PC-3 (cell line): ENCODE measurements at regions not wholly inside any gene's neighbourhood (a gene's known extent, or its start where the extent isn't known, plus 50 kb on each side); places are given as distances from the start of the nearest gene placed in this dataset.

Experiments used
- ATAC-seq: fragments of 200-7000 bp; cut with Tn5 transposase; 2 replicates; pipeline ENCODE4 v1.9.1; 2020; ENCODE audit warnings: mild to moderate bottlenecking, moderate library complexity
- BruUV-seq: library from RNA; stranded (reverse); fragments of 400-500 nt; replicated peaks from 2 replicates; lab custom pipeline; 2021; lab: Mats Ljungman, UMichigan
- CTCF ChIA-PET: fragments of 300-600 bp; sonication (Branson Sonifier 250); formaldehyde crosslinking; loops from one replicate; lab custom pipeline; 2022; ENCODE audit warnings: antibody characterized with exemption; lab: Charles Lee
- POLR2A ChIA-PET: fragments of 300-600 bp; sonication (Branson Sonifier 250); formaldehyde crosslinking; loops from one replicate; lab custom pipeline; 2022; ENCODE audit warnings: antibody characterized with exemption; ENCODE audit not compliant: unreplicated experiment; lab: Charles Lee
- DNase-seq: peaks from one replicate; pipeline ENCODE4 v3.0.0-alpha.2; 2015
- H2AFZ ChIP-seq: fragments of 300-600 bp; sonication (generic); 2 replicates; pipeline ENCODE4 v1.6.0; 2016; ENCODE audit warnings: antibody characterized with exemption, low read length
- H3F3A ChIP-seq: fragments of 300-600 bp; sonication (generic); one replicate; pipeline ENCODE4 v1.6.0; 2017; ENCODE audit warnings: antibody characterized with exemption, low read length, control low read depth, mild to moderate bottlenecking; ENCODE audit not compliant: unreplicated experiment
- H3K27ac ChIP-seq: fragments of 300-600 bp; sonication (generic); 2 replicates; pipeline ENCODE4 v1.5.1; 2016; ENCODE audit warnings: mild to moderate bottlenecking, low read length
- H3K27me3 ChIP-seq: fragments of 300-600 bp; sonication (generic); 2 replicates; pipeline ENCODE4 v1.6.1; 2016; ENCODE audit warnings: low read length, mixed read lengths
- H3K36me3 ChIP-seq: fragments of 300-600 bp; sonication (generic); 2 replicates; pipeline ENCODE4 v1.6.1; 2016; ENCODE audit warnings: low read depth, mixed run types, low read length, mixed read lengths
- H3K4me1 ChIP-seq: fragments of 300-600 bp; sonication (generic); 2 replicates; pipeline ENCODE4 v1.5.1; 2016; ENCODE audit warnings: low read length; ENCODE audit not compliant: insufficient read depth
- H3K4me2 ChIP-seq: fragments of 300-600 bp; sonication (generic); 2 replicates; pipeline ENCODE4 v1.6.0; 2016; ENCODE audit warnings: low read length
- H3K4me3 ChIP-seq: fragments of 300-600 bp; sonication (generic); 2 replicates; pipeline ENCODE4 v1.5.1; 2016; ENCODE audit warnings: mild to moderate bottlenecking, low read length, mixed read lengths
- H3K79me2 ChIP-seq: fragments of 300-600 bp; sonication (generic); 2 replicates; pipeline ENCODE4 v1.6.1; 2017; ENCODE audit warnings: low read length, mixed read lengths
- H3K9ac ChIP-seq: fragments of 300-600 bp; sonication (generic); 2 replicates; pipeline ENCODE4 v1.6.0; 2016; ENCODE audit warnings: mild to moderate bottlenecking, low read length
- H3K9me2 ChIP-seq: fragments of 300-600 bp; sonication (generic); replicated peaks from 2 replicates; pipeline ENCODE4 v1.6.1; 2016; ENCODE audit warnings: mixed run types, low read length, mixed read lengths
- H3K9me3 ChIP-seq: fragments of 300-600 bp; sonication (generic); 2 replicates; pipeline ENCODE4 v1.6.1; 2016; ENCODE audit warnings: low read length, mixed read lengths
- H4K20me1 ChIP-seq: fragments of 300-600 bp; sonication (generic); 2 replicates; pipeline ENCODE4 v1.6.1; 2016; ENCODE audit warnings: low read length, mixed read lengths
- CTCF ChIP-seq: fragments of 300-600 bp; sonication (generic); conservative IDR thresholded peaks from 2 replicates; pipeline ENCODE4 v1.5.1; 2017; ENCODE audit warnings: antibody characterized with exemption, low read depth, mild to moderate bottlenecking, low read length
- EZH2 ChIP-seq: fragments of 300-600 bp; sonication (generic); IDR thresholded peaks from one replicate; pipeline ENCODE4 v1.6.1; 2017; ENCODE audit warnings: antibody characterized with exemption, mild to moderate bottlenecking, low read length; ENCODE audit not compliant: unreplicated experiment
- EZH2phosphoT487 ChIP-seq: fragments of 300-600 bp; sonication (generic); IDR thresholded peaks from 2 replicates; pipeline ENCODE4 v1.6.1; 2018; ENCODE audit warnings: mild to moderate bottlenecking, antibody characterized with exemption, low read length, borderline replicate concordance
- intact Hi-C: fragments of 100-400 bp; cut with micrococcal nuclease; formaldehyde crosslinking; loops from 2 replicates; pipeline ENCODE4 v1.9.0; 2023

- H3K27ac ChIP-seq: peak overlapping the region; percentile 93
- H3K79me2 ChIP-seq: no peaks in the 10 kb centered on the region
- H3K4me3 ChIP-seq: no peak overlapping the region
- BruUV-seq: no TSS peak
- H3K9ac ChIP-seq: peak overlapping the region; percentile 52
- no peaks in the 10 kb centered on the region for H3K27me3 ChIP-seq
- DNase-seq (peak; percentile 92), ATAC-seq (peak; percentile 82)
- H4K20me1 ChIP-seq: no peaks in the 10 kb centered on the region
- CTCF ChIA-PET: no interaction called here
- H2AFZ ChIP-seq: 0 out of 2 replicates have a peak overlapping the region, but pooled peaks have one; percentile 15
- no peaks in the 10 kb centered on the region for H3K9me2 ChIP-seq
- POLR2A ChIA-PET: no interaction called here
- no peak for TF ChIP-seq EZH2
- TF ChIP-seq CTCF: no peak
- TF ChIP-seq EZH2phosphoT487: no peak
- intact Hi-C loops: no loop called here
- H3F3A ChIP-seq: no peaks in the 10 kb centered on the region
- H3K4me1 ChIP-seq: peaks cover 15% of the 10 kb centered on the region
- H3K36me3 ChIP-seq: no peaks in the 10 kb centered on the region
- peak overlapping the region; percentile 61 for H3K4me2 ChIP-seq
- H3K9me3 ChIP-seq: no peaks in the 10 kb centered on the region
Measured at GRCh38 chr3:5330152-5330810, 142.8 kb downstream of the EDEM1 start.

GRCh38 chr3:5331567-5332269, 144.2 kb downstream of the EDEM1 start:
- DNase-seq (no peak), ATAC-seq (no peak)
- H2AFZ ChIP-seq: no peak overlapping the region
- H3K79me2 ChIP-seq: no peaks in the 10 kb centered on the region
- ChIA-PET CTCF (no interaction called here), POLR2A (interaction anchor here (0.6 kb wide), 1 partner anchor 14 kb away, joined by 4 read pairs; no protein-coding TSS in a partner anchor)
- no peak overlapping the region for H3K4me2 ChIP-seq
- no peak for TF ChIP-seq EZH2
- TF ChIP-seq CTCF: no peak
- no peak for TF ChIP-seq EZH2phosphoT487
- no peaks in the 10 kb centered on the region for H3K9me2 ChIP-seq
- H3K9ac ChIP-seq: no peak overlapping the region
- H3K27me3 ChIP-seq: no peaks in the 10 kb centered on the region
- intact Hi-C loops: no loop called here
- no peaks in the 10 kb centered on the region for H4K20me1 ChIP-seq
- H3K9me3 ChIP-seq: no peaks in the 10 kb centered on the region
- H3K4me1 ChIP-seq: peaks cover 15% of the 10 kb centered on the region
- no peaks in the 10 kb centered on the region for H3F3A ChIP-seq
- no peak overlapping the region for H3K27ac ChIP-seq
- no peaks in the 10 kb centered on the region for H3K36me3 ChIP-seq
- no peak overlapping the region for H3K4me3 ChIP-seq
- BruUV-seq: no TSS peak
